GM10248 (cell line): ENCODE measurements at regions not wholly inside any gene's neighbourhood (a gene's known extent, or its start where the extent isn't known, plus 50 kb on each side); places are given as distances from the start of the nearest gene placed in this dataset.

Experiments
- CTCF ChIA-PET: fragments of 300-600 bp; sonication (Branson Sonifier 250); formaldehyde crosslinking; extraction: SDS; loops from one replicate; lab custom pipeline; 2021; ENCODE audit warnings: antibody characterized with exemption; lab: Yijun Ruan, JAX
- POLR2A ChIA-PET: fragments of 350-650 bp; sonication (Branson Sonifier 250); formaldehyde crosslinking; extraction: SDS; loops from one replicate; lab custom pipeline; 2020; ENCODE audit warnings: antibody characterized with exemption; lab: Yijun Ruan, JAX
- DNase-seq: peaks from one replicate; pipeline ENCODE4 v3.0.0; 2012; ENCODE audit errors: extremely low spot score
- TF ChIP-seq, protein P1 (sequence below): IDR thresholded peaks from 2 replicates; pipeline ENCODE4 v1.5.1; 2012; ENCODE audit warnings: mild to moderate bottlenecking, low read depth; ENCODE audit errors: extremely low read depth, missing control alignments, control extremely low read depth

DNA sequence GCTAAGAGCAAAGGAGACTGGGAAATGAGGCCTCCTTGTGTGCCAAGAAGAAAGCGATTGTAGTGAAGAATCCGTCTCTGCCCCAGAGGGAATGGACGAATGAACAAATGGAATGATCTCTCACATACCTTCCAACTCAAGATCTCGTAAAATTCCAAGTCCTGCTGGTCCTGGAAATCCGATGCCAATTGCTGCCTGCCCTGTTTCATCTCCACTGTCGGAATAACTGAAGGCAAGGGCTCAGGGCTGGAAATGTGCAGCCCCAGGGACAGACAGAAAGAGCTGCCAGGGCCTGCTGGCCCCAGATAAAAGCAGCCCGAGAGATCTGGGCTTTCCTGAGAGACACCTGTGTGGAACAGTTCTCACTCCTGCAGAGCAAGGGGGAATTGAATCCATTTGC lies 120.9 kb downstream of the MN1 start:
- POLR2A ChIA-PET: no interaction called here
- CTCF ChIA-PET: no interaction called here

DNA sequence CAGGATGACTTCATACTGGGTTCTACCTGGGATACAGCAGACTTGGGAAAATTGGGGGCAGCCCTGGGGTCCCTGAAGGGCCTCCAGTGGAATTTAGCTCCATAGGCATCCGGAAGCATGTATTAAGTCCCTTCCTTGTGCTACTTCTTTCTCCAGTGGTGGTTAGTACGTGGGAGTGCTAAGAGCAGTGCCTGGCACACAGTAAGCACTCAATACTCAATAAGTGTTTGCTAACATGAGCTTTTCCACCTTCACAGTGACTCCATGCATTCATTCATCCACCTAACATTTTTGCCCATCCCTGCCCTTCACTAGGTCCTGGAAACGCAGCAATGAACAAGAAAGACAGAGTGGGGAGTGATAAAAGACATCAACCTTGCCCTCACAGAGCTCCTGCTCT lies 120.5 kb downstream of the MN1 start:
- CTCF ChIA-PET: no interaction called here
- DNase-seq: no peak
- TF ChIP-seq, protein P1, sequence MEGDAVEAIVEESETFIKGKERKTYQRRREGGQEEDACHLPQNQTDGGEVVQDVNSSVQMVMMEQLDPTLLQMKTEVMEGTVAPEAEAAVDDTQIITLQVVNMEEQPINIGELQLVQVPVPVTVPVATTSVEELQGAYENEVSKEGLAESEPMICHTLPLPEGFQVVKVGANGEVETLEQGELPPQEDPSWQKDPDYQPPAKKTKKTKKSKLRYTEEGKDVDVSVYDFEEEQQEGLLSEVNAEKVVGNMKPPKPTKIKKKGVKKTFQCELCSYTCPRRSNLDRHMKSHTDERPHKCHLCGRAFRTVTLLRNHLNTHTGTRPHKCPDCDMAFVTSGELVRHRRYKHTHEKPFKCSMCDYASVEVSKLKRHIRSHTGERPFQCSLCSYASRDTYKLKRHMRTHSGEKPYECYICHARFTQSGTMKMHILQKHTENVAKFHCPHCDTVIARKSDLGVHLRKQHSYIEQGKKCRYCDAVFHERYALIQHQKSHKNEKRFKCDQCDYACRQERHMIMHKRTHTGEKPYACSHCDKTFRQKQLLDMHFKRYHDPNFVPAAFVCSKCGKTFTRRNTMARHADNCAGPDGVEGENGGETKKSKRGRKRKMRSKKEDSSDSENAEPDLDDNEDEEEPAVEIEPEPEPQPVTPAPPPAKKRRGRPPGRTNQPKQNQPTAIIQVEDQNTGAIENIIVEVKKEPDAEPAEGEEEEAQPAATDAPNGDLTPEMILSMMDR: no peak
- POLR2A ChIA-PET: no interaction called here

More for the DNA sequence above, 120.9 kb downstream of the MN1 start:
- no peak for DNase-seq
- TF ChIP-seq, protein P1: no peak

DNA sequence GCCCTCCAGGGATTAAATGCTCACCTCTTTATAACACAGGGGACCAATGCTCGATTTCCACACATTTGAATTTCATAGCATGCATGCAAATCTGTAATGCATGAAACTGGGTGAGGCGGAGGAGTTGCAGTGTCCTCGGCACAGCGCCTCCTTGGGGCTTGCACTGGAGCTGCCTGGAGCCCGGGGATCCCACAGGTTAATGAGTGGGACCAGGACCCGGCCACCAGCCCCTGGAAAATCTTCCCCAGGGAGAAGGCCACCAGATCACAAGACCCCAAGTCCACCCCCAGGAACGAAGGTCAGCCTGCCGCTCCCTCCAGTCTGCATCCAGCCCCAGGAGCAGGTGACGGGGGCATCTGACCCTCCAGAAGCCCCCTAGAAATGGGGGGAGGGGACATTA lies 119.1 kb downstream of the MN1 start:
- POLR2A ChIA-PET: no interaction called here
- TF ChIP-seq, protein P1: no peak
- CTCF ChIA-PET: no interaction called here
- no peak for DNase-seq

DNA sequence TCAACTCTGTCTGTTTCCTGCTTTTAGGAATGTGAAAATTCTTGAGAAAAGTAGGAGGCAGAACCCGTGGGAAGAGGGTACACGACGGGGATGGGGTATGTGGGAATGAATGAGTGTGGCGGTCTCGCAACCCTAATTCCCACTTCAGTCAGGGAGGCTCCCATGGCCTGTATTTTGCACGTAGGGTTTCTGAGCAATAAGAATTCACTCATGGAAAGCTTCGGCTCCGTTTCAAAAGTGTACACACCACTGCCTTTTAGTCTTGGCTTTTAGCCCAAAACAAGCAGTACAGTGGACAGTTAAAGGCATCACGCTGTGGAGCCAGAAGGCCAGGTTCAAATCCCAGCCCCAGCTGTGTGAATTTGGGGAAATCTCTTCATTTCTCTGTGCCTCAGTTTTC lies 116.7 kb downstream of the MN1 start:
- no peak for DNase-seq
- POLR2A ChIA-PET: no interaction called here
- TF ChIP-seq, protein P1: no peak
- CTCF ChIA-PET: no interaction called here

DNA sequence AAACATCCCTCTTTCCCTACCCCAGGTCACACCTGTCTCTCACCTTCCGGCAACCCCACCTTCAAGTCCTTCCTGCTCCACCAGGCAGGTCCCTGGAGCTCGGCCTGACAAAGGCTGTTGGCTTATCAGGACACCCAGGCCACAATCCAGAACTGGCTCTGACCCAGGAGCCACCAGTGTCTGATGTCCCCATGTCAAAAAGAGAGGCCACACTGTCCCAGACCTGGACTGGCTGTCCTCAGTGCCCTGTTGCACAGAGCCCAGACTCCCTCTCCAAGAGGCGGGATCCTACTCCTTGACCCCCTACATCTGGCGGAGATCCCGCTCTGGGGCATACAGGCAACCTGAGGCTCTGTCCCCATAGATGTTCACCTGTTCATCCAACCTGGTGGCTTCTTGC lies 116.0 kb downstream of the MN1 start:
- POLR2A ChIA-PET: no interaction called here
- TF ChIP-seq, protein P1: no peak
- CTCF ChIA-PET: no interaction called here
- no peak for DNase-seq

DNA sequence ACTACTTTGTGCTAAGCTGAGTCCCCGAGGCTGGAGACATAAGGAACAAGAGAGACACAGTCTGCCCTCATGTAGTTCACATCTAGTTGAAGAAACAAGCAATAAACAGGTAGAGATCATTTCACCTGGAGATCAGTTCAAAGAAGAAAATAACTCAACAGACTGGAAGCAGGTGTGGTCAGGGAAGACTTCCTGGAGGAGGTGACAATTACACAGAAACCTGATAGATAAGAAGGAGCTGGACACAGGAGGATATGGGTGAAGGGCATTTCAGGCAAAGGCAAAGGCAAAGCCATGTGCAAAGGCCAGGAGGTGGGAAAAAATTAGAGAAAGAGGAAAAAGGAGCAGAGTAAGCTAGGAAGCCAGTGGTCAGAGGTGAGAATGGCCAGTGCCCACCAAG lies 115.6 kb downstream of the MN1 start:
- ChIA-PET POLR2A (no interaction called here), CTCF (no interaction called here)
- DNase-seq: no peak
- TF ChIP-seq, protein P1: no peak

DNA sequence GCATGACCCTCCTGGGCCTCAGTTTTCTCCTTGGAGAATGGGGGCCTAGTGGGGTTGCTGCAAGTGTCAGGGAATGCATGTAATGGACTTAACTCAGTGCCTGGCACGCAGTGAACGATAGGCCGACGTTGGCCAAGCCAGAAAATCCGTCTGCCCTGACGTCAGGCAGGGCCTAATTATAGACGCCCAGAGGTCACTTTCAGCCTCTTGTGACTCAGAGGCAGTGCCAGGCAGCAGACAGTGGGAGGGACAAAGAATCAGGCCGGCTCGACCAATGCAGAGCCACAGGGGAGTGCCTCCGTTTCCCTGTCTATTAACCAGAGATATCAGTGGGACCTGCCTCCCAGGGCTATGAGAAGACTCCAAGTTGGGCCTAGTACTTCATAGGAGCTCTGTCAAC lies 115.0 kb downstream of the MN1 start:
- CTCF ChIA-PET: no interaction called here
- TF ChIP-seq, protein P1: no peak
- no peak for DNase-seq
- POLR2A ChIA-PET: no interaction called here
